Activated naive CD4-positive, alpha-beta T cell treated with anti-CD3 and anti-CD28 coated beads, Interleukin-2, amount 50 U/mL, for 24 hours (primary cell): ENCODE measurements at regions not wholly inside any gene's neighbourhood (a gene's known extent, or its start where the extent isn't known, plus 50 kb on each side); places are given as distances from the start of the nearest gene placed in this dataset.

Experiments
- H3K27ac Mint-ChIP-seq: one replicate; pipeline ENCODE4 v1.8.0; 2021; ENCODE audit warnings: mild to moderate bottlenecking, mixed read lengths
- H3K27me3 Mint-ChIP-seq: one replicate; pipeline ENCODE4 v1.8.0; 2021; ENCODE audit warnings: mixed read lengths
- H3K36me3 Mint-ChIP-seq: one replicate; pipeline ENCODE4 v1.8.0; 2021; ENCODE audit warnings: mixed read lengths
- H3K4me1 Mint-ChIP-seq: one replicate; pipeline ENCODE4 v1.8.0; 2021; ENCODE audit warnings: mixed read lengths
- H3K4me3 Mint-ChIP-seq: one replicate; pipeline ENCODE4 v1.8.0; 2021; ENCODE audit warnings: mild to moderate bottlenecking, mixed read lengths
- H3K9me3 Mint-ChIP-seq: one replicate; pipeline ENCODE4 v1.8.0; 2021; ENCODE audit warnings: mixed read lengths

DNA sequence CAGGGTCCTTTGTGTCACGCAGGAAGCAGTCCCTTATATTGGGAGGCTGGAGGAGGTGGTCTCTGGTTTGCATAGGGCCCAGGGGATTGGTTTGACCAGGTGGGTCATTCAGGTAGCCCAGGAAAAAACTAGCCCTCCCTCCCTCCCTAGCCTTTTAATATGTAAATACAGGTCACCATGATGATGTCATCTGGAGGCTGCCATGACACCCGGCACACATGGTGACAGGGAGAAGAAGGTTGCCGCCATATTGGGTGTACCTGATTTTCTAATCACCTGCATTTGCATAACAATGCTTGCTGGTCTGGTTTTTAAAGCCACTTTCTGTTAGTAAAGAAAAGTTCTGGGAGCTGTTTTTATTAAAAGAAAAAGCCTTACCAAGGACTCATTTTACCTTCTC lies 791.0 kb upstream of the ADGRL4 start:
- Mint-ChIP-seq H3K36me3 (no peaks in the 10 kb centered on the region), H3K4me1 (no peaks in the 10 kb centered on the region), H3K27ac (no peak overlapping the region), H3K9me3 (peaks cover 20% of the 10 kb centered on the region), H3K27me3 (no peaks in the 10 kb centered on the region), H3K4me3 (no peak overlapping the region)

GRCh38 chr1:79796434-79796833 lies 789.9 kb upstream of the ADGRL4 start:
- Mint-ChIP-seq H3K9me3 (peaks cover 20% of the 10 kb centered on the region), H3K4me3 (no peak overlapping the region), H3K4me1 (no peaks in the 10 kb centered on the region), H3K27ac (no peak overlapping the region), H3K36me3 (no peaks in the 10 kb centered on the region), H3K27me3 (no peaks in the 10 kb centered on the region)

DNA sequence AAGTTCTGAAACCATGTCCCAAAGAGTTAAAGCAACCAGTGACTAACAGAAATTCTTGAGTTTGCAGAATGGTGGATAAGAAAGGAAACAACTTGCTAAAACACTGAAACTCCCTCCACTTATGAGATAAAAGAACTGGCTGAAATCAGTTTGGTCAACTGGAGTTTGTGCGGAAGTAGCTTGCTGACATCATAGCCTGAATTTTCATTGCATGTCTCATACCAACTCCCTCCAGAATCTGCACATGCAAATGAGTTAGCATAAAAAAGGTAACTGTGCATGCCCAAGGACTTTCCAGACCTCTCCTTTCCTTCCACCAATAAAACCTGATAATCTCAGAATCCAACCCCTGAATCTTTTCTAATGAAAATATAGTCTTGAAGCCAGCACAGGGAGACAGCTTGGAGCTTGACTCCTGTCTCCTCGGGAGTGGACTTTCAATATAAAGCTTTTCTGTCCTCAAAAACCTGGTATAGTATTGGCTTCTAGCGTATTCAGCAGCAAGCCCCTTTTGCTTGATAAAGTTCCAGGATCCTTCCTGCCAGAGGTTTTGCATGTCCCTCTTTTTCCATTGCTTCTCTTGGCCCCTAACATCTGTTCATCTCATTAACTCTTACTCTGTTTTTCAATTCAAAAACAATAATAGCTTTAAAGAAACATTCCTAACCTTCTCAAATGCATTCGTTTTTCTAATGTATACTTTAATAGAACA lies 785.8 kb upstream of the ADGRL4 start:
- no peaks in the 10 kb centered on the region for H3K27me3 Mint-ChIP-seq
- H3K4me3 Mint-ChIP-seq = no peak overlapping the region
- no peaks in the 10 kb centered on the region for H3K36me3 Mint-ChIP-seq
- no peaks in the 10 kb centered on the region for H3K4me1 Mint-ChIP-seq
- H3K27ac Mint-ChIP-seq = no peak overlapping the region
- H3K9me3 Mint-ChIP-seq = peaks cover 20% of the 10 kb centered on the region

DNA sequence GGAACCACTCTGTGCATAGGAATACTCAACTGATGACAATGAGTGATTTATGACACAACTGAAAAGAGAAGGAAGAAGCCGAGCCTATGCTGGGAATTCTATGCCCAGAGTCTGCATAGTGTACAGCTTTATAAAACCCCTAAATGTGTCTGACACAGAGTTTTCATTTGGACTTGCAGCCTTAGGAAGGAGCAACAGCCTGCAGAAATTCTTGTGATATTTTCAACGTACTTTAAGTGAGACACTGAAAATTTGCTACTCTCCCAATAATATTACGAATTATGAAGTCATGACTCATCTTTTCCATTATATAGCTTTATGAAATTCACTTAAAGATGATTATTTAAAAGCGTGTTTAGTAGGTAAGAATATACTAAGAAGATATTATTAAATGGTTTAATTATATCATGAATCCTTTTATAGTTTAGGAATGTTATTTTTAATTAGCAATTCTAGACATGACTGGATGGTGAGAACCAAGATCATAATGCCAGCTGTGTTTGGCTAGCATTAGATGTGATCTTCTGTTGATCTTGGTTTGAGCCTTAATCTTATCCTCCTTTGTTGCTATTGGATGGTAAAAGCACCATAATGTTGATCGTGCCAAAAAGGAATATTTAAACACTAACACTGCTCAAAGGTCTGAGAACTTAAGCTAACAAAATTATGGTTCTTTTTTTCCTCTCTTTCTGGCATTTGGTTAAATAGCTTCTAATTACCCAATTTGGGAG lies 785.1 kb upstream of the ADGRL4 start:
- Mint-ChIP-seq H3K4me1 (no peaks in the 10 kb centered on the region), H3K4me3 (no peak overlapping the region), H3K27me3 (no peaks in the 10 kb centered on the region), H3K27ac (no peak overlapping the region), H3K36me3 (no peaks in the 10 kb centered on the region), H3K9me3 (peaks cover 20% of the 10 kb centered on the region)

DNA sequence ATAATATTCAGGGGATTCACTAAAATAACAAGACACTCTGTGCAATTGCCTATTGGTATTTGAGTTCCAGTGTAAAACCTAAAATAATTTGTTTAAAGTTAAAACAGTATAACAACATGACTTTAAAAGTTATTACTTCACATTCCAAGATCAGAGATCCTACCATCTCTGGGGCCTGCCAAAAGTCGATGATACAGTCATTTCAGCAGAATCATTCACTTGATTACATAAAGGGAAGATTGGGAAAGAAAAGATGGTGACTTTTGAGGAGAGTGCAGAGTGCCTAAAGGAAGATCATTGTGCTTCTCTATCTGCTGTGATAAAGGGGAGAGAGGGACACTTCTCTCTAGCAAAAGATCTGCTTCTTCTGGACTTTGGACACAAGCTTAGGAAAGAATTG lies 784.4 kb upstream of the ADGRL4 start:
- no peaks in the 10 kb centered on the region for H3K27me3 Mint-ChIP-seq
- no peaks in the 10 kb centered on the region for H3K4me1 Mint-ChIP-seq

GRCh38 chr1:79787631-79788030 lies 781.1 kb upstream of the ADGRL4 start:
- Mint-ChIP-seq H3K27me3 (no peaks in the 10 kb centered on the region), H3K9me3 (no peaks in the 10 kb centered on the region), H3K4me3 (no peak overlapping the region), H3K27ac (no peak overlapping the region), H3K36me3 (no peaks in the 10 kb centered on the region), H3K4me1 (no peaks in the 10 kb centered on the region)

More for the DNA sequence above, 784.4 kb upstream of the ADGRL4 start:
- Mint-ChIP-seq H3K9me3 (peaks cover 16% of the 10 kb centered on the region), H3K27ac (no peak overlapping the region), H3K36me3 (no peaks in the 10 kb centered on the region), H3K4me3 (no peak overlapping the region)

DNA sequence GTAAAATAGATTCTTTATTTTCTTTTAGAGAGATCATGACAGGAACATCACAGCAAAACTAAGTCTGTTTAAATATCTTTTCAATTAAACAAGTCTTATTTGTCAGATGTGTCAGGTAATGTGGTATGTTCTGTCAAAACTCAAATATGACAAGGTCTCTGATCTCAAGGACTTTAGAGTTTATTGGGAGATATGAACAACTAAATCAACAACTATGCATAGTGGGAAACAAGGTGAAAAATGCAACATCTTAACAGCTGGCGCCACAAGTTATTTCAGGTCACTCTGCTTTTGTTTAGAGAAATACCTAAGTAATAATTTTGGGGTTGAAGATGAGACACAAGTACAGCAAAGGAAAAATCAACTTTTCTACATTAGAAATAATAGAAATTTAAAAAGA lies 779.4 kb upstream of the ADGRL4 start:
- Mint-ChIP-seq H3K4me3 (no peak overlapping the region), H3K9me3 (no peaks in the 10 kb centered on the region), H3K4me1 (no peaks in the 10 kb centered on the region), H3K36me3 (no peaks in the 10 kb centered on the region), H3K27me3 (no peaks in the 10 kb centered on the region), H3K27ac (no peak overlapping the region)

DNA sequence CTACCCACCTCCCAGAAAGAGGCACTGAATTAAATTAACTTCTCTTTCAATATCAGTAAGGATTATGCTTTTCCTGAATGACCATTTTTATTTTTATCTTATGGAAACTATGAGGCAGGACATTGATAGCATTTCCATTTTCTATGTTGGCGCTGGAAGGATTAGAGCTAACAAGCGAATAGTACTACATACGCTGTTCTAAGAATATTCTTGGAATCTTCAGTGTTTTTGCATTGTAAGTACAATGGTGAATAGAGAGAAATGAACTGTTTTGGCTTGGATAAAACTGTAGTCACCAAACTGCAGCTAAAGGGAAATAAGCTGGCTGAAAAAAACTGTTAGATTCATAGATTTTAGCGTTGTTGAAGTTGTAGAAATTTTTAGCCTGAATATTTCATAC lies 779.0 kb upstream of the ADGRL4 start:
- no peaks in the 10 kb centered on the region for H3K27me3 Mint-ChIP-seq
- H3K27ac Mint-ChIP-seq = no peak overlapping the region
- H3K36me3 Mint-ChIP-seq = no peaks in the 10 kb centered on the region
- H3K4me3 Mint-ChIP-seq = no peak overlapping the region
- H3K9me3 Mint-ChIP-seq = no peaks in the 10 kb centered on the region
- H3K4me1 Mint-ChIP-seq = no peaks in the 10 kb centered on the region

GRCh38 chr1:79781261-79781660 lies 774.7 kb upstream of the ADGRL4 start:
- no peak overlapping the region for H3K4me3 Mint-ChIP-seq
- H3K36me3 Mint-ChIP-seq = no peaks in the 10 kb centered on the region
- no peaks in the 10 kb centered on the region for H3K27me3 Mint-ChIP-seq
- no peaks in the 10 kb centered on the region for H3K4me1 Mint-ChIP-seq
- no peak overlapping the region for H3K27ac Mint-ChIP-seq
- no peaks in the 10 kb centered on the region for H3K9me3 Mint-ChIP-seq

DNA sequence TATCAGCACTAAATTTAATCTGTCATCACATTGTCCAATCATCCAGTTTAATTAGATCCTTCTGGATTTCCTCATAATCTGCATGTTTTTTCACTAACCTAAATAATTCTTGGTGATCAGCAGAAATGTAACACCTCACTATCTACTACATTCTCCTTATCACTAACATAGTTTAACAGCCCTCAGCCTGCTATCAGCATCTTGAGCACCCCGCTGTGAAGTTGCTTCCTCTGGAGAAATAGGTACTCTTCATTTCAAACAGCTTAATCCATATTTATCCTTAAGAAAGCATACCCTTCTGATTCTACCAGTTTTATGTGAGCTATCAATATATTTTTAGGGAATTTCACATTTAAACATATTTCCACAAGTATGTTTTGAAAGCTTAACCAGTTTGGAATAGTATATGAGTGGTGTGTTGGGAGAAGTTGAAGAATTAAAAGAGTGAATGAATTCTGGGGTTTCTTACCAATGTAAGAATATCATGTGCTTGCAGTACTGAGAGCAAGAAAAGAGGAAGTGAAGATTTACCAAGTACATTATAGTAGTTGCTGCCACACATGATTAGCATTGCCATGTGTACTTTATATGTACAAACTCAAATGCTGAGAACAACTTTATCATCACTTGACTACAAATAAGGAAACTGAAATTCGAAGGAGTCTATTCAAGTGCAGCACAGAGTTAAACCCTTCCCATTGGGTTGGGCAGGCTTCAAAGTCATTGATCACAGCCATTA lies 771.1 kb upstream of the ADGRL4 start:
- H3K27me3 Mint-ChIP-seq = no peaks in the 10 kb centered on the region
- no peaks in the 10 kb centered on the region for H3K36me3 Mint-ChIP-seq
- no peaks in the 10 kb centered on the region for H3K4me1 Mint-ChIP-seq
- H3K9me3 Mint-ChIP-seq = no peaks in the 10 kb centered on the region
- H3K27ac Mint-ChIP-seq = no peak overlapping the region
- no peak overlapping the region for H3K4me3 Mint-ChIP-seq

DNA sequence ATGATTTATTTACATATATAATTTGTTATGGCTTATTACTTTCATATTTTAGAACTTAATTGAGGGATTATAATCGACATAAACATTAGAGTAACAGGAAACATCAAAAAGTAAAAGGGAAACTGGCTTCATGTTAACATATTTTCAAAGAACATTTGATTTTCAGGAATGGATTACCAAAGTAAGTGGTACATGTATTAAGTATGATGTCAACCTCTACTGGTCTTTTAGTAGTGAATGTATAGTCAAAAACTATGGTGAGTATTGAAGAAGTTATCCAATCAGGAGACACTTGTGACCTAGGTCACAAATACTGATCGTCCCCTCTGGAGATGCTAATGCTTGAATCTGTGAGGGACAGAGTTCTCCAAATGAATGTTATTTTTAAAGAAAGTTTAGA lies 768.9 kb upstream of the ADGRL4 start:
- H3K9me3 Mint-ChIP-seq = no peaks in the 10 kb centered on the region
- H3K27me3 Mint-ChIP-seq = no peaks in the 10 kb centered on the region
- H3K36me3 Mint-ChIP-seq = no peaks in the 10 kb centered on the region
- H3K4me1 Mint-ChIP-seq = no peaks in the 10 kb centered on the region
- H3K27ac Mint-ChIP-seq = no peak overlapping the region
- H3K4me3 Mint-ChIP-seq = no peak overlapping the region

GRCh38 chr1:79773385-79773784 lies 766.9 kb upstream of the ADGRL4 start:
- Mint-ChIP-seq H3K9me3 (no peaks in the 10 kb centered on the region), H3K4me3 (no peak overlapping the region), H3K27me3 (no peaks in the 10 kb centered on the region), H3K4me1 (no peaks in the 10 kb centered on the region), H3K36me3 (no peaks in the 10 kb centered on the region), H3K27ac (no peak overlapping the region)

GRCh38 chr1:79762461-79762860 lies 755.9 kb upstream of the ADGRL4 start:
- Mint-ChIP-seq H3K4me1 (no peaks in the 10 kb centered on the region), H3K4me3 (no peak overlapping the region), H3K27ac (no peak overlapping the region), H3K27me3 (no peaks in the 10 kb centered on the region), H3K9me3 (no peaks in the 10 kb centered on the region), H3K36me3 (no peaks in the 10 kb centered on the region)

DNA sequence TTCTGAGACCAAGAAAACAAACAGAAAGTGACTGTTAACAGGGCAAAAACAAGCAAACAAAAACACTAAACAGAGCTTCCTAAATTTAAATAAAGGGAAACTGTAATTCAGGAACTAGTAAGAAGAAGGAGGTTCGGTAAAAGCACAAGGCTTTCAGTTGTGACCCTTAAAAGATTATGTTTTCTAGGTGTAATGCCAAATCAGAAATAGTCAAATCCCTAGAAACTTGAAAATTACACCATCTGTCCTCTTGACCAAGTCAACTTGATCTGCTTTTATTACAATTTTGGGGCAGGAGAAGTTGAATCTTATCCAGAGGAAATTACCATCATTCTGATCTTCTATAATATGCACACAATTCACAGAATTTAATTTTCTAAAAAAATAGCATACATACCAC lies 754.0 kb upstream of the ADGRL4 start:
- H3K27ac Mint-ChIP-seq = no peak overlapping the region
- H3K9me3 Mint-ChIP-seq = no peaks in the 10 kb centered on the region
- H3K36me3 Mint-ChIP-seq = no peaks in the 10 kb centered on the region
- H3K4me1 Mint-ChIP-seq = no peaks in the 10 kb centered on the region
- H3K27me3 Mint-ChIP-seq = no peaks in the 10 kb centered on the region
- H3K4me3 Mint-ChIP-seq = no peak overlapping the region

DNA sequence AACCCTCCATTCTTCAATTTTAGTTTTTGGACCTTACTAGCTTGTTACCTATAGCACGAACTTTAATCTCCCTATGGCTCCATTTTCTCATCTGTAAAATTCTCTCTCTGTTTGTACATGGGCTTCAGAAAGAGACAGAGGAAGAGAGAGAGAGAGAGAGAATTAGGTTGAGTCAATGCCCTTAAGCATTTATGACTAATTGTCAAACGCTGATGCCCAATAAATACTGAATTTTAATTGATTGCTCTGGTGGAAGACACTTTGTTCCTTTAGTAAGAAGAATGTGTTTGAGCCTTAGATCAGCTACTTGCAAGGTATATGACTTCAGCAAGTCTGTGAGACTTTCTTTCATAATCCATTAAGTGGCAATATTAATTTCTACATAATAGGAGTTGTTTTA lies 743.1 kb upstream of the ADGRL4 start:
- Mint-ChIP-seq H3K36me3 (no peaks in the 10 kb centered on the region), H3K27ac (no peak overlapping the region), H3K9me3 (no peaks in the 10 kb centered on the region), H3K4me3 (no peak overlapping the region), H3K4me1 (no peaks in the 10 kb centered on the region), H3K27me3 (no peaks in the 10 kb centered on the region)

GRCh38 chr1:79745929-79746328 lies 739.4 kb upstream of the ADGRL4 start:
- H3K27me3 Mint-ChIP-seq = no peaks in the 10 kb centered on the region
- H3K36me3 Mint-ChIP-seq = no peaks in the 10 kb centered on the region
- H3K9me3 Mint-ChIP-seq = no peaks in the 10 kb centered on the region
- no peak overlapping the region for H3K4me3 Mint-ChIP-seq
- no peak overlapping the region for H3K27ac Mint-ChIP-seq
- no peaks in the 10 kb centered on the region for H3K4me1 Mint-ChIP-seq
